GM11168 (cell line): ENCODE measurements at regions not wholly inside any gene's neighbourhood (a gene's known extent, or its start where the extent isn't known, plus 50 kb on each side); places are given as distances from the start of the nearest gene placed in this dataset.
"Not testable (repeated sequence)": the region's sequence is repeated elsewhere in the genome, so short reads cannot be mapped to it uniquely, and the experiment has no call there.

ENCODE experiments used
- in situ Hi-C: fragments of 300-500 bp; cut with MboI; formaldehyde crosslinking; loops from one replicate; pipeline ENCODE4 v1.12.0; 2022; ENCODE audit warnings: low sequenced_read_pairs; ENCODE audit not compliant: unreplicated experiment

GRCh38 chr5:96220610-96221390 lies 212.2 kb downstream of the PCSK1 start:
- in situ Hi-C loops, result no loop called here

GRCh38 chr5:96219580-96220281 lies 213.3 kb downstream of the PCSK1 start:
- in situ Hi-C loops, result no loop called here

- in situ Hi-C loops, result no loop called here
Observed at GRCh38 chr5:96218653-96219052, 214.4 kb downstream of the PCSK1 start.

- in situ Hi-C loops, result no loop called here
Observed at GRCh38 chr5:96214442-96215197, 218.4 kb downstream of the PCSK1 start.

GRCh38 chr5:96209829-96210228 lies 223.2 kb downstream of the PCSK1 start:
- in situ Hi-C loops, result no loop called here

GRCh38 chr5:96207420-96207819 lies 225.6 kb downstream of the PCSK1 start:
- in situ Hi-C loops, result no loop called here

GRCh38 chr5:96203761-96204160 lies 229.3 kb downstream of the PCSK1 start:
- in situ Hi-C loops, result no loop called here

GRCh38 chr5:96201503-96201902 lies 231.5 kb downstream of the PCSK1 start:
- in situ Hi-C loops, result no loop called here

- in situ Hi-C loops, result no loop called here
Observed at GRCh38 chr5:96200641-96201040, 232.4 kb downstream of the PCSK1 start.

GRCh38 chr5:96199713-96200183 lies 233.3 kb downstream of the PCSK1 start:
- in situ Hi-C loops, result no loop called here

- in situ Hi-C loops, result no loop called here
Observed at GRCh38 chr5:96198356-96199058, 234.5 kb downstream of the PCSK1 start.

GRCh38 chr5:96197767-96198166 lies 235.3 kb downstream of the PCSK1 start:
- in situ Hi-C loops, result not testable (repeated sequence)

- in situ Hi-C loops, result no loop called here
Observed at GRCh38 chr5:96197347-96197746, 235.7 kb upstream of the ELL2 start.

- in situ Hi-C loops, result no loop called here
Observed at GRCh38 chr5:96196890-96197289, 235.2 kb upstream of the ELL2 start.

- in situ Hi-C loops, result no loop called here
Observed at GRCh38 chr5:96196407-96196806, 234.8 kb upstream of the ELL2 start.

- in situ Hi-C loops, result no loop called here
Observed at GRCh38 chr5:96195123-96195522, 233.5 kb upstream of the ELL2 start.

GRCh38 chr5:96194593-96194992 lies 232.9 kb upstream of the ELL2 start:
- in situ Hi-C loops, result no loop called here

GRCh38 chr5:96193946-96194345 lies 232.3 kb upstream of the ELL2 start:
- in situ Hi-C loops, result no loop called here

GRCh38 chr5:96189987-96190386 lies 228.3 kb upstream of the ELL2 start:
- in situ Hi-C loops, result no loop called here
